ES-I3 (cell line): ENCODE measurements at regions not wholly inside any gene's neighbourhood (a gene's known extent, or its start where the extent isn't known, plus 50 kb on each side); places are given as distances from the start of the nearest gene placed in this dataset.
"Not testable (repeated sequence)": the region's sequence is repeated elsewhere in the genome, so short reads cannot be mapped to it uniquely, and the experiment has no call there.

ENCODE experiments used
- H3K36me3 ChIP-seq: 2 replicates; pipeline ENCODE4 v1.6.1; 2013; ENCODE audit warnings: mild to moderate bottlenecking, low read length, control low read depth, moderate library complexity; ENCODE audit not compliant: insufficient read depth
- H3K4me1 ChIP-seq: 2 replicates; pipeline ENCODE4 v1.6.1; 2013; ENCODE audit warnings: mild to moderate bottlenecking, control low read depth, low read length; ENCODE audit not compliant: insufficient read depth
- H3K9ac ChIP-seq: 2 replicates; pipeline ENCODE4 v1.6.1; 2013; ENCODE audit warnings: low read depth, mild to moderate bottlenecking, low read length, moderate library complexity
- H3K9me3 ChIP-seq: 2 replicates; pipeline ENCODE4 v1.6.1; 2013; ENCODE audit warnings: mild to moderate bottlenecking, low read length, moderate library complexity; ENCODE audit not compliant: control insufficient read depth, insufficient read depth

GRCh38 chr18:43341014-43341413 is 63.7 kb upstream of the SYT4 start:
- no peaks in the 10 kb centered on the region for H3K36me3 ChIP-seq
- H3K9me3 ChIP-seq, result no peaks in the 10 kb centered on the region; the same call in 1 of the 2 replicates
- no peak overlapping the region for H3K9ac ChIP-seq
- H3K4me1 ChIP-seq, result no peaks in the 10 kb centered on the region

- no peaks in the 10 kb centered on the region for H3K36me3 ChIP-seq
- no peaks in the 10 kb centered on the region for H3K4me1 ChIP-seq
- H3K9ac ChIP-seq, result no peak overlapping the region
- no peaks in the 10 kb centered on the region for H3K9me3 ChIP-seq
These were observed 72.9 kb upstream of the SYT4 start for GRCh38 chr18:43350176-43350575.

- Histone ChIP-seq H3K4me1 (no peaks in the 10 kb centered on the region), H3K9ac (no peak overlapping the region), H3K9me3 (no peaks in the 10 kb centered on the region), H3K36me3 (no peaks in the 10 kb centered on the region)
These were observed 87.2 kb upstream of the SYT4 start for GRCh38 chr18:43364535-43364934.

- no peaks in the 10 kb centered on the region for H3K9me3 ChIP-seq
- H3K36me3 ChIP-seq, result no peaks in the 10 kb centered on the region
- no peaks in the 10 kb centered on the region for H3K4me1 ChIP-seq
- H3K9ac ChIP-seq, result no peak overlapping the region
These were observed 90.6 kb upstream of the SYT4 start for GRCh38 chr18:43367895-43368294.

GRCh38 chr18:43369311-43369710 is 92.0 kb upstream of the SYT4 start:
- H3K9me3 ChIP-seq, H3K4me1 ChIP-seq, H3K36me3 ChIP-seq, H3K9ac ChIP-seq: not testable (repeated sequence)

- H3K4me1 ChIP-seq, result no peaks in the 10 kb centered on the region
- H3K36me3 ChIP-seq, result no peaks in the 10 kb centered on the region
- H3K9me3 ChIP-seq, result no peaks in the 10 kb centered on the region
- H3K9ac ChIP-seq, result no peak overlapping the region
These were observed 95.5 kb upstream of the SYT4 start for GRCh38 chr18:43372773-43373172.

- Histone ChIP-seq H3K36me3 (no peaks in the 10 kb centered on the region; the same call in 1 of the 2 replicates), H3K9me3 (no peaks in the 10 kb centered on the region), H3K9ac (no peak overlapping the region), H3K4me1 (no peaks in the 10 kb centered on the region)
These were observed 102.9 kb upstream of the SYT4 start for GRCh38 chr18:43380104-43380672.

GRCh38 chr18:43382641-43383403 is 105.5 kb upstream of the SYT4 start:
- Histone ChIP-seq H3K9me3 (no peaks in the 10 kb centered on the region), H3K9ac (no peak overlapping the region), H3K36me3 (no peaks in the 10 kb centered on the region; the same call in 1 of the 2 replicates), H3K4me1 (no peaks in the 10 kb centered on the region)

GRCh38 chr18:43389163-43389562 is 111.9 kb upstream of the SYT4 start:
- Histone ChIP-seq H3K9ac (no peak overlapping the region), H3K4me1 (no peaks in the 10 kb centered on the region), H3K36me3 (no peaks in the 10 kb centered on the region), H3K9me3 (no peaks in the 10 kb centered on the region)

- no peaks in the 10 kb centered on the region for H3K36me3 ChIP-seq
- peaks cover 4% of the 10 kb centered on the region; the same call in 1 of the 2 replicates for H3K4me1 ChIP-seq
- no peaks in the 10 kb centered on the region for H3K9me3 ChIP-seq
- no peak overlapping the region for H3K9ac ChIP-seq
These were observed 114.9 kb upstream of the SYT4 start for GRCh38 chr18:43392168-43392567.

- H3K9ac ChIP-seq, result no peak overlapping the region
- peaks cover 4% of the 10 kb centered on the region; the same call in 1 of the 2 replicates for H3K4me1 ChIP-seq
- no peaks in the 10 kb centered on the region for H3K36me3 ChIP-seq
- no peaks in the 10 kb centered on the region for H3K9me3 ChIP-seq
These were observed 115.9 kb upstream of the SYT4 start for GRCh38 chr18:43393174-43393573.

GRCh38 chr18:43396266-43396665 is 119.0 kb upstream of the SYT4 start:
- no peaks in the 10 kb centered on the region for H3K36me3 ChIP-seq
- no peaks in the 10 kb centered on the region for H3K9me3 ChIP-seq
- peaks cover 4% of the 10 kb centered on the region; the same call in 1 of the 2 replicates for H3K4me1 ChIP-seq
- no peak overlapping the region for H3K9ac ChIP-seq

GRCh38 chr18:43398601-43399000 is 121.3 kb upstream of the SYT4 start:
- no peaks in the 10 kb centered on the region for H3K9me3 ChIP-seq
- H3K36me3 ChIP-seq, result no peaks in the 10 kb centered on the region
- H3K9ac ChIP-seq, result no peak overlapping the region
- H3K4me1 ChIP-seq, result peaks cover 4% of the 10 kb centered on the region; the same call in 1 of the 2 replicates

GRCh38 chr18:43405097-43405496 is 127.8 kb upstream of the SYT4 start:
- Histone ChIP-seq H3K4me1 (no peaks in the 10 kb centered on the region), H3K36me3 (no peaks in the 10 kb centered on the region), H3K9ac (no peak overlapping the region), H3K9me3 (no peaks in the 10 kb centered on the region)

- Histone ChIP-seq H3K4me1 (peaks cover 6% of the 10 kb centered on the region; the same call in 1 of the 2 replicates), H3K36me3 (no peaks in the 10 kb centered on the region), H3K9ac (no peak overlapping the region), H3K9me3 (no peaks in the 10 kb centered on the region)
These were observed 136.7 kb upstream of the SYT4 start for GRCh38 chr18:43414006-43414405.
